Transverse colon (tissue), 4 donors: ENCODE measurements at regions not wholly inside any gene's neighbourhood (a gene's known extent, or its start where the extent isn't known, plus 50 kb on each side); places are given as distances from the start of the nearest gene placed in this dataset.

Source experiments
- EP300 ChIP-seq: sonication (generic); formaldehyde crosslinking; IDR thresholded peaks from one replicate; pipeline ENCODE4 v1.6.1; 2017; ENCODE audit warnings: antibody characterized with exemption, low read depth
- POLR2A ChIP-seq: fragments of 450-650 bp; IDR thresholded peaks from one replicate; pipeline ENCODE4 v1.6.1; 2016; ENCODE audit warnings: antibody characterized with exemption, mild to moderate bottlenecking, moderate library complexity
- POLR2AphosphoS5 ChIP-seq, 3 donors: sonication (generic); formaldehyde crosslinking; IDR thresholded peaks; one replicate each; pipeline ENCODE4 v1.6.1; 2016; ENCODE audit warnings: antibody characterized with exemption in 3 of 3
- TF ChIP-seq, protein P1 (sequence below), 5 experiments: fragments of 200-600 bp in 3 of 5; fragments of 450-650 bp in 2 of 5; sonication (generic) in 3 of 5; IDR thresholded peaks; 1 replicate in 2 of 5; 2 replicates in 3 of 5; pipeline ENCODE4 v1.5.1; 2016 to 2017; ENCODE audit warnings: antibody characterized with exemption in 5 of 5, inconsistent platforms in 3 of 5, mild to moderate bottlenecking in 2 of 5, moderate library complexity in 1 of 5

DNA sequence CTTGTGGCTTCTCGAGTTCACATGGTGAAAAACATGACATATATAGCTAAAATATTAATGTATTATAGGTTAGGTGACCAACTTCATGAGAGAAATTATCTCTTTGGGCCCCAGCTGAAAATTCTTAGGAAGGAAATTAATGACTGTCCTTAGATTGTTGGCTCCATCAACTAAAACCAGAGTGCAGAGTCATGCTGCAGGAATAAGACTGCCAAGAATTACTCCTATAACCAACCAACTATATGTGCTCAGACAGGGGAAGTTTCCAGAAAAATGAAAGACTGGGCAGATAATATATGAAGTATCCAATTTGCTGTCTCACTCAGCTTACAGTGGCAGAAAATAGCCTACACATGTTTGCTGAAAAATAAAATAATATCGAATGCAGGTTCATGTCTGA, 71.0 kb upstream of the TMEFF2 start:
- TF ChIP-seq POLR2AphosphoS5 (IDR thresholded peaks at IDR 0.05) (no peak), POLR2A (no peak), EP300 (no peak)
- TF ChIP-seq, protein P1, sequence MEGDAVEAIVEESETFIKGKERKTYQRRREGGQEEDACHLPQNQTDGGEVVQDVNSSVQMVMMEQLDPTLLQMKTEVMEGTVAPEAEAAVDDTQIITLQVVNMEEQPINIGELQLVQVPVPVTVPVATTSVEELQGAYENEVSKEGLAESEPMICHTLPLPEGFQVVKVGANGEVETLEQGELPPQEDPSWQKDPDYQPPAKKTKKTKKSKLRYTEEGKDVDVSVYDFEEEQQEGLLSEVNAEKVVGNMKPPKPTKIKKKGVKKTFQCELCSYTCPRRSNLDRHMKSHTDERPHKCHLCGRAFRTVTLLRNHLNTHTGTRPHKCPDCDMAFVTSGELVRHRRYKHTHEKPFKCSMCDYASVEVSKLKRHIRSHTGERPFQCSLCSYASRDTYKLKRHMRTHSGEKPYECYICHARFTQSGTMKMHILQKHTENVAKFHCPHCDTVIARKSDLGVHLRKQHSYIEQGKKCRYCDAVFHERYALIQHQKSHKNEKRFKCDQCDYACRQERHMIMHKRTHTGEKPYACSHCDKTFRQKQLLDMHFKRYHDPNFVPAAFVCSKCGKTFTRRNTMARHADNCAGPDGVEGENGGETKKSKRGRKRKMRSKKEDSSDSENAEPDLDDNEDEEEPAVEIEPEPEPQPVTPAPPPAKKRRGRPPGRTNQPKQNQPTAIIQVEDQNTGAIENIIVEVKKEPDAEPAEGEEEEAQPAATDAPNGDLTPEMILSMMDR (IDR thresholded peaks at IDR 0.05): no peak
